NOMO-1 treated with dmso at 0.1 percent for 144 hours (cell line): ENCODE measurements at regions not wholly inside any gene's neighbourhood (a gene's known extent, or its start where the extent isn't known, plus 50 kb on each side); places are given as distances from the start of the nearest gene placed in this dataset.
"Not testable (repeated sequence)": the region's sequence is repeated elsewhere in the genome, so short reads cannot be mapped to it uniquely, and the experiment has no call there.

ENCODE experiments used
- DNase-seq: peaks from one replicate; lab custom pipeline; 2025; ENCODE audit not compliant: unreplicated experiment; lab: John Stamatoyannopoulos, UW

- no peak for DNase-seq
Measured at GRCh38 chr1:208682664-208683013, 438.5 kb upstream of the PLXNA2 start.

- no peak for DNase-seq
Measured at GRCh38 chr1:208683141-208683540, 439.0 kb upstream of the PLXNA2 start.

GRCh38 chr1:208684192-208684591 lies 440.0 kb upstream of the PLXNA2 start:
- no peak for DNase-seq

- no peak for DNase-seq
Measured at GRCh38 chr1:208686592-208686991, 442.4 kb upstream of the PLXNA2 start.

- DNase-seq, result no peak
Measured at GRCh38 chr1:208688656-208689315, 444.6 kb upstream of the PLXNA2 start.

- DNase-seq, result no peak
Measured at GRCh38 chr1:208691012-208691411, 446.8 kb upstream of the PLXNA2 start.

- no peak for DNase-seq
Measured at GRCh38 chr1:208709981-208710380, 465.8 kb upstream of the PLXNA2 start.

GRCh38 chr1:208714323-208714722 lies 470.1 kb upstream of the PLXNA2 start:
- no peak for DNase-seq

- DNase-seq, result no peak
Measured at GRCh38 chr1:208717525-208717924, 473.3 kb upstream of the PLXNA2 start.

GRCh38 chr1:208722592-208722991 lies 478.4 kb upstream of the PLXNA2 start:
- DNase-seq, result no peak

GRCh38 chr1:208724079-208724478 lies 479.9 kb upstream of the PLXNA2 start:
- DNase-seq, result no peak

GRCh38 chr1:208728815-208729214 lies 484.6 kb upstream of the PLXNA2 start:
- no peak for DNase-seq

- DNase-seq, result no peak
Measured at GRCh38 chr1:208731981-208732821, 488.0 kb upstream of the PLXNA2 start.

- DNase-seq, result no peak
Measured at GRCh38 chr1:208737161-208737560, 493.0 kb upstream of the PLXNA2 start.

GRCh38 chr1:208737922-208738321 lies 493.7 kb upstream of the PLXNA2 start:
- no peak for DNase-seq

- DNase-seq, result not testable (repeated sequence)
Measured at GRCh38 chr1:208739636-208740035, 495.5 kb upstream of the PLXNA2 start.

- no peak for DNase-seq
Measured at GRCh38 chr1:208741296-208741695, 497.1 kb upstream of the PLXNA2 start.

GRCh38 chr1:208743361-208743760 lies 499.2 kb upstream of the PLXNA2 start:
- DNase-seq, result no peak

GRCh38 chr1:208747979-208748378 lies 503.8 kb upstream of the PLXNA2 start:
- no peak for DNase-seq

- no peak for DNase-seq
Measured at GRCh38 chr1:208748387-208749165, 504.4 kb upstream of the PLXNA2 start.

- no peak for DNase-seq
Measured at GRCh38 chr1:208756339-208756981, 512.3 kb upstream of the PLXNA2 start.
